Tibial artery (tissue), 4 donors: ENCODE measurements at regions not wholly inside any gene's neighbourhood (a gene's known extent, or its start where the extent isn't known, plus 50 kb on each side); places are given as distances from the start of the nearest gene placed in this dataset.

ENCODE experiments used
- DNase-seq, 2 donors: peaks; one replicate each; pipeline ENCODE4 v3.0.0-alpha.2; 2019
- H3K27ac ChIP-seq, 2 donors: fragments of 200-600 bp; sonication (generic) in 1 of 2; 1 replicate in 1 of 2; 2 replicates in 1 of 2; pipeline ENCODE4 v1.5.1; 2018 to 2019; ENCODE audit warnings: mild to moderate bottlenecking in 1 of 2
- H3K27me3 ChIP-seq, 2 donors: fragments of 200-600 bp; sonication (generic) in 1 of 2; one replicate each; pipeline versions ENCODE4 v1.5.1 to v1.6.0; 2016 to 2019
- H3K36me3 ChIP-seq, 3 donors: fragments of 200-600 bp; sonication (generic) in 2 of 3; one replicate each; pipeline ENCODE4 v1.5.1; 2016 to 2019; ENCODE audit warnings: mild to moderate bottlenecking in 2 of 3
- H3K4me1 ChIP-seq, 4 donors: fragments of 200-600 bp; sonication (generic) in 2 of 4; 1 replicate in 3 of 4; 2 replicates in 1 of 4; pipeline ENCODE4 v1.5.1; 2016 to 2019
- H3K4me3 ChIP-seq, 2 donors: fragments of 200-600 bp; sonication (generic) in 1 of 2; 1 replicate in 1 of 2; 2 replicates in 1 of 2; pipeline ENCODE4 v1.5.1; 2018 to 2019; ENCODE audit warnings: mild to moderate bottlenecking in 2 of 2
- H3K9me3 ChIP-seq, 3 donors: fragments of 200-600 bp; sonication (generic) in 1 of 3; one replicate each; pipeline ENCODE4 v1.5.1; 2016 to 2019
- intact Hi-C: fragments of 100-400 bp; cut with DNase I; formaldehyde crosslinking; loops from one replicate; pipeline ENCODE4 v1.15.0; 2023; ENCODE audit warnings: low total_unique reads
- TF ChIP-seq, protein P1 (sequence below), 2 experiments: fragments of 200-600 bp in 1 of 2; fragments of 450-650 bp in 1 of 2; IDR thresholded peaks; one replicate each; pipeline ENCODE4 v1.5.1; 2017 to 2019; ENCODE audit warnings: antibody characterized with exemption in 2 of 2, mild to moderate bottlenecking in 1 of 2, moderate library complexity in 1 of 2

DNA sequence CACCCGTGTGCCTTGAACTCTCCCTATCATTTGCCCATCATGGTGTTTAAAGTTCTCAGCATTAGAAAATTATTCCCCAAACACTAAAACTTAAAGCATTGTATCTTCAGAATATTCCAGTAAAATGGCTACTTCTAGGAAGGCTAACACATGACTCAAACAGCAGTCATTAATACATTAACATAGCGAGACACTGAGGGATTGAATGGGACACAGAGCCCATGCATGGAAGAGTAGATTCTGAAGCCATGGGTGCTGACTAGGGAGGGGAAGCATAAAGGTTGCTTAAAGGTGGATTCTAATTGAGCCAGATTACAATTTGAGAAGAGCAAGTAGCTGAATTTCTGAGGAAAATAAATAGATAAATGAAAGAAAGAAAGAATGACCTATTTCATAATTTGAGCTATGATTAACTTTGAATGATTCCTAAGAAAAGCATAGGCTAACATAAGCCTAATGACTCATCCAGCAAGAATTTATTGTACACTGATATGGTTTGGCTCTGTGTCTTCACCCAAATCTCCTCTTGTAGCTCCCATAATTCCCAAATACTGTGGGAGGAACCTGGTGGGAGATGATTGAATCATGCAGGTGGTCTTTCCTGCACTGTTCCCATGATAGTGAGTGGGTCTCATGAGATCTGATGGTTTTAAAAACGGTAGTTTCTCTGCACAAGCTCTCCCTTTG lies 79.8 kb upstream of the PIK3C3 start:
- Histone ChIP-seq H3K4me1 (no peaks in the 10 kb centered on the region), H3K27ac (no peak overlapping the region), H3K27me3 (no peaks in the 10 kb centered on the region), H3K4me3 (no peak overlapping the region), H3K9me3 (no peaks in the 10 kb centered on the region), H3K36me3 (no peaks in the 10 kb centered on the region)
- DNase-seq: no peak
- intact Hi-C loops: no loop called here
- TF ChIP-seq, protein P1, sequence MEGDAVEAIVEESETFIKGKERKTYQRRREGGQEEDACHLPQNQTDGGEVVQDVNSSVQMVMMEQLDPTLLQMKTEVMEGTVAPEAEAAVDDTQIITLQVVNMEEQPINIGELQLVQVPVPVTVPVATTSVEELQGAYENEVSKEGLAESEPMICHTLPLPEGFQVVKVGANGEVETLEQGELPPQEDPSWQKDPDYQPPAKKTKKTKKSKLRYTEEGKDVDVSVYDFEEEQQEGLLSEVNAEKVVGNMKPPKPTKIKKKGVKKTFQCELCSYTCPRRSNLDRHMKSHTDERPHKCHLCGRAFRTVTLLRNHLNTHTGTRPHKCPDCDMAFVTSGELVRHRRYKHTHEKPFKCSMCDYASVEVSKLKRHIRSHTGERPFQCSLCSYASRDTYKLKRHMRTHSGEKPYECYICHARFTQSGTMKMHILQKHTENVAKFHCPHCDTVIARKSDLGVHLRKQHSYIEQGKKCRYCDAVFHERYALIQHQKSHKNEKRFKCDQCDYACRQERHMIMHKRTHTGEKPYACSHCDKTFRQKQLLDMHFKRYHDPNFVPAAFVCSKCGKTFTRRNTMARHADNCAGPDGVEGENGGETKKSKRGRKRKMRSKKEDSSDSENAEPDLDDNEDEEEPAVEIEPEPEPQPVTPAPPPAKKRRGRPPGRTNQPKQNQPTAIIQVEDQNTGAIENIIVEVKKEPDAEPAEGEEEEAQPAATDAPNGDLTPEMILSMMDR (IDR thresholded peaks at IDR 0.05): no peak

- Histone ChIP-seq H3K9me3 (no peaks in the 10 kb centered on the region), H3K4me1 (no peaks in the 10 kb centered on the region), H3K4me3 (no peak overlapping the region), H3K27ac (no peak overlapping the region), H3K27me3 (no peaks in the 10 kb centered on the region), H3K36me3 (no peaks in the 10 kb centered on the region)
- TF ChIP-seq, protein P1 (IDR thresholded peaks at IDR 0.05): no peak
- no peak for DNase-seq
- intact Hi-C loops: no loop called here
Measured at GRCh38 chr18:41873730-41874129, 81.3 kb upstream of the PIK3C3 start.

DNA sequence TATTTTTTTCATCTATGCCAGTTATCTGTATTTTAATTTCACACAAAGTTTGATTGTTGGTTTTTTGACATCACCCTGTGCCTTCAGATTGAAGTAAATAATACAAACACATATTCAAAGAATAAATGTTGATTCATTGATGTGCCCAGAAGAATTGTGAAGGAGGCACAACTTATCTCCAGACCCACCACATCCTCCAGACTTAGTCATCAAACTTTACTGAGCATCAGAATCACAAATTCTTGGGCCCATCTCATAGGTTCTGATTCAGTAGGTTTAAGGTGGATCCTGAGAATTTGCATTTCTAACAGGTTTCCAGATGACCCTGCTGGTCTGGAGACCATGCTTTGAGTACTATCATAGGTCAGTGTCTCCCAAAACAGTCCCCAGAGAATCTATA lies 82.8 kb upstream of the PIK3C3 start:
- Histone ChIP-seq H3K27me3 (no peaks in the 10 kb centered on the region), H3K4me3 (no peak overlapping the region), H3K36me3 (no peaks in the 10 kb centered on the region), H3K9me3 (no peaks in the 10 kb centered on the region), H3K27ac (no peak overlapping the region), H3K4me1 (no peaks in the 10 kb centered on the region)
- intact Hi-C loops: no loop called here
- TF ChIP-seq, protein P1 (IDR thresholded peaks at IDR 0.05): no peak
- no peak for DNase-seq

- intact Hi-C loops: no loop called here
- Histone ChIP-seq H3K4me3 (no peak overlapping the region), H3K4me1 (no peaks in the 10 kb centered on the region), H3K27ac (no peak overlapping the region), H3K9me3 (no peaks in the 10 kb centered on the region), H3K27me3 (no peaks in the 10 kb centered on the region), H3K36me3 (no peaks in the 10 kb centered on the region)
- TF ChIP-seq, protein P1 (IDR thresholded peaks at IDR 0.05): no peak
- DNase-seq: no peak
Measured at GRCh38 chr18:41871229-41872000, 83.6 kb upstream of the PIK3C3 start.

DNA sequence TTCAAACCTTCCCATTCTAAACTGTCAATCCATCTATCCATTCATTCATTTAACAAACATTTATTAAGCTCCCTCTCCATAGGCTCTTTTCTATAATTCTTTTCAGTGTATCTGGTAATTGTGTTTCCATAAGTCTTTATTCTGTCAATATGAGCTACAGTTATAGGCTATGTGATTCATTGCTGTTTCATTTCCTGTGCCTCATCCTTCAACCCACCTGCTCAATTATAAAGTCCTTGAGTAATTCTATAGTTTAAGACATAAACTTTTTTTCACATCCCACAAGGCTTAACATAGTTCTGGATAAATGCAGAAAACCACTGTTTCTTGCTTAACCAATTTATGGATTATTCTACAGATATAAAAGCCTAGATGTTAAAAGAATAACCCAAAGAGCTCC lies 84.2 kb upstream of the PIK3C3 start:
- H3K27me3 ChIP-seq: no peaks in the 10 kb centered on the region
- no peak overlapping the region for H3K4me3 ChIP-seq
- no peaks in the 10 kb centered on the region for H3K4me1 ChIP-seq
- no peaks in the 10 kb centered on the region for H3K36me3 ChIP-seq
- H3K9me3 ChIP-seq: no peaks in the 10 kb centered on the region
- no peak for DNase-seq
- TF ChIP-seq, protein P1 (IDR thresholded peaks at IDR 0.05): no peak
- intact Hi-C loops: no loop called here
- no peak overlapping the region for H3K27ac ChIP-seq
